Neural crest cell (in vitro differentiated cells): ENCODE measurements at regions not wholly inside any gene's neighbourhood (a gene's known extent, or its start where the extent isn't known, plus 50 kb on each side); places are given as distances from the start of the nearest gene placed in this dataset.

ENCODE experiments used
- DNase-seq: peaks from one replicate; pipeline ENCODE4 v3.0.0; 2021; ENCODE audit warnings: low read depth, mixed read lengths, low spot score
- H3K27ac Mint-ChIP-seq: one replicate; pipeline ENCODE4 v1.8.0; 2021; ENCODE audit warnings: mild to moderate bottlenecking, mixed read lengths; ENCODE audit not compliant: unreplicated experiment
- H3K27me3 Mint-ChIP-seq: 2 replicates; pipeline ENCODE4 v1.8.0; 2021; ENCODE audit warnings: low read depth, mild to moderate bottlenecking, mixed read lengths
- H3K36me3 Mint-ChIP-seq: 2 replicates; pipeline ENCODE4 v1.8.0; 2021; ENCODE audit warnings: low read depth, mild to moderate bottlenecking, mixed read lengths
- H3K4me1 Mint-ChIP-seq: 2 replicates; pipeline ENCODE4 v1.8.0; 2021; ENCODE audit warnings: mixed read lengths
- H3K4me3 Mint-ChIP-seq: one replicate; pipeline ENCODE4 v1.8.0; 2021; ENCODE audit warnings: mild to moderate bottlenecking, mixed read lengths
- H3K9me3 Mint-ChIP-seq: 2 replicates; pipeline ENCODE4 v1.8.0; 2021; ENCODE audit warnings: mixed read lengths
- CTCF ChIP-seq: fragments of 200-600 bp; sonication (generic); conservative IDR thresholded peaks from 2 replicates; pipeline ENCODE4 v1.5.0; 2021; ENCODE audit warnings: antibody characterized with exemption, mild to moderate bottlenecking

GRCh38 chrX:39822133-39822748 is 275.5 kb downstream of the BCOR start:
- no peak for TF ChIP-seq CTCF
- Mint-ChIP-seq H3K27me3 (peaks cover 8% of the 10 kb centered on the region), H3K27ac (no peak overlapping the region), H3K4me1 (peaks cover 36% of the 10 kb centered on the region), H3K4me3 (peak overlapping the region; percentile 54), H3K36me3 (no peaks in the 10 kb centered on the region), H3K9me3 (no peaks in the 10 kb centered on the region)
- DNase-seq, result no peak

DNA sequence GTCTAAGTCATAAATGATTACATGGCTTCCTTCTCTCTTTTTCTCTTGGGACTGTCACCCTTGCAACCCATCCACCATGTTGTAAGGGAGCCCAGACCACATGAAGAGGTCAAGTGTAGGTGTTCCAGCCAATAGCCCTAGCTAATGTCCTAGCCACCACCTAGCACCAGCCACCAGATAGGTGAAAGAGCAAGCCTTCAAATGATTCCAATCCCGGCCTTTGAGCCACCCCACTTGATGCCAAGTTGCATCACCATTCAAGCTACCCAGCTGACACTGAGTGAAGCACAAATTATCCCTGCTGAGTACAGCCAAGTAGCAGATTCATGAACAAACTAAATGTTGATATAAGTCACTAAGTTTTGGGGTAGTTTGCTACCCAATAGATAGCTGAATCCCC is 274.3 kb downstream of the BCOR start:
- TF ChIP-seq CTCF, result no peak
- H3K4me1 Mint-ChIP-seq, result peaks cover 32% of the 10 kb centered on the region
- no peak for DNase-seq
- H3K36me3 Mint-ChIP-seq, result no peaks in the 10 kb centered on the region
- no peak overlapping the region for H3K4me3 Mint-ChIP-seq
- H3K27ac Mint-ChIP-seq, result no peak overlapping the region
- H3K27me3 Mint-ChIP-seq, result peaks cover 8% of the 10 kb centered on the region
- H3K9me3 Mint-ChIP-seq, result no peaks in the 10 kb centered on the region

GRCh38 chrX:39823854-39824253 is 273.9 kb downstream of the BCOR start:
- no peak for DNase-seq
- H3K36me3 Mint-ChIP-seq, result no peaks in the 10 kb centered on the region
- no peak overlapping the region for H3K27ac Mint-ChIP-seq
- H3K9me3 Mint-ChIP-seq, result no peaks in the 10 kb centered on the region
- H3K27me3 Mint-ChIP-seq, result peaks cover 8% of the 10 kb centered on the region
- TF ChIP-seq CTCF, result no peak
- no peak overlapping the region for H3K4me3 Mint-ChIP-seq
- peaks cover 30% of the 10 kb centered on the region for H3K4me1 Mint-ChIP-seq

- Mint-ChIP-seq H3K27ac (no peak overlapping the region), H3K4me3 (no peak overlapping the region), H3K4me1 (peaks cover 21% of the 10 kb centered on the region), H3K9me3 (no peaks in the 10 kb centered on the region), H3K27me3 (peaks cover 4% of the 10 kb centered on the region), H3K36me3 (no peaks in the 10 kb centered on the region)
- no peak for DNase-seq
- no peak for TF ChIP-seq CTCF
Observed at GRCh38 chrX:39826813-39827543, 270.8 kb downstream of the BCOR start.

DNA sequence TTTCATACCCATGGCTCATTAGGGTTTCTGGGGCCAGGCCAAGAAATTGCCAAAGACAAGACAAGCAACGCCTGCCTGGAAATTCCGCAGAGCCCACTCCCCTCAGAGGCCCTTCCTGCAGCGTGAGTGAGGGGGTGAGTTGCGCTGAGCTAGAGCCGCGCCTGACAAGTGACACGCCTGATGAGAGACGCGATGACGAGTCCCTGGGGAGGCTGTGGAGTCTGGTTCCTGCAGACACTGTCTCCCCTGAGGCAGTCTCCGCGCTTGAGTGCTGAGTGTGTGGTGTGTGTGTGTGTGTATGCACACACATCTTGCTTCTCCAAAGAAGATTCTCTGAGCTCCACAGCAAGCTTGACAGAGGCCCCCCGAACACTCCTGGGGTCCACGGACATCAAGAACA is 269.8 kb downstream of the BCOR start:
- Mint-ChIP-seq H3K27me3 (peaks cover 4% of the 10 kb centered on the region), H3K27ac (no peak overlapping the region), H3K4me3 (no peak overlapping the region), H3K9me3 (no peaks in the 10 kb centered on the region), H3K4me1 (peaks cover 15% of the 10 kb centered on the region), H3K36me3 (no peaks in the 10 kb centered on the region)
- no peak for DNase-seq
- TF ChIP-seq CTCF, result no peak
